CD4-positive, alpha-beta memory T cell (primary cell): ENCODE measurements at regions not wholly inside any gene's neighbourhood (a gene's known extent, or its start where the extent isn't known, plus 50 kb on each side); places are given as distances from the start of the nearest gene placed in this dataset.

Source experiments
- CTCF ChIA-PET: fragments of 350-600 bp; sonication (Branson Sonifier 250); formaldehyde crosslinking; loops from one replicate; lab custom pipeline; 2021; ENCODE audit warnings: inconsistent platforms; ENCODE audit not compliant: partially characterized antibody; lab: Charles Lee
- POLR2A ChIA-PET: fragments of 350-600 bp; sonication (Branson Sonifier 250); formaldehyde crosslinking; loops from one replicate; lab custom pipeline; 2021; ENCODE audit not compliant: partially characterized antibody; lab: Charles Lee
- DNase-seq, 5 donors: peaks; one replicate each; pipeline versions ENCODE4 v3.0.0 to v3.0.0-alpha.2; 2020 to 2022; ENCODE audit warnings: mixed read lengths in 1 of 5
- H3K27ac ChIP-seq: one replicate; pipeline ENCODE4 v1.7.0; 2013; ENCODE audit warnings: low read depth, low read length
- H3K27me3 ChIP-seq: 2 replicates; pipeline ENCODE4 v1.7.0; 2013; ENCODE audit warnings: mild to moderate bottlenecking, low read length, moderate library complexity; ENCODE audit not compliant: insufficient read depth
- H3K36me3 ChIP-seq: 2 replicates; pipeline ENCODE4 v1.7.0; 2013; ENCODE audit warnings: mild to moderate bottlenecking, low read length, moderate library complexity; ENCODE audit not compliant: insufficient read depth
- H3K4me1 ChIP-seq: 2 replicates; pipeline ENCODE4 v1.7.0; 2013; ENCODE audit warnings: mild to moderate bottlenecking, low read length, moderate library complexity; ENCODE audit not compliant: insufficient read depth
- H3K4me3 ChIP-seq, 2 donors: one replicate each; pipeline ENCODE4 v1.7.0; 2013; ENCODE audit warnings: low read length in 2 of 2, mild to moderate bottlenecking in 1 of 2
- H3K9me3 ChIP-seq, 2 donors: one replicate each; pipeline ENCODE4 v1.7.0; 2013; ENCODE audit warnings: low read length in 2 of 2, control low read depth in 1 of 2; ENCODE audit not compliant: control insufficient read depth in 1 of 2
- H3K27ac Mint-ChIP-seq, 7 donors: one replicate each; pipeline ENCODE4 v1.8.0; 2020 to 2021; ENCODE audit warnings: mixed read lengths in 7 of 7, mild to moderate bottlenecking in 6 of 7, inconsistent platforms in 3 of 7, moderate library complexity in 3 of 7
- H3K27me3 Mint-ChIP-seq, 2 donors: one replicate each; pipeline ENCODE4 v1.8.0; 2020 to 2021; ENCODE audit warnings: mixed read lengths in 2 of 2
- H3K36me3 Mint-ChIP-seq, 2 donors: one replicate each; pipeline ENCODE4 v1.8.0; 2020 to 2021; ENCODE audit warnings: mixed read lengths in 2 of 2, inconsistent platforms in 1 of 2, mild to moderate bottlenecking in 1 of 2
- H3K4me1 Mint-ChIP-seq, 4 donors: one replicate each; pipeline ENCODE4 v1.8.0; 2020 to 2021; ENCODE audit warnings: mixed read lengths in 4 of 4, mild to moderate bottlenecking in 1 of 4
- H3K4me3 Mint-ChIP-seq, 8 donors: one replicate each; pipeline ENCODE4 v1.8.0; 2020 to 2021; ENCODE audit warnings: mixed read lengths in 8 of 8, mild to moderate bottlenecking in 7 of 8, moderate library complexity in 6 of 8, inconsistent platforms in 3 of 8
- H3K9me3 Mint-ChIP-seq, 8 donors: one replicate each; pipeline ENCODE4 v1.8.0; 2020 to 2021; ENCODE audit warnings: mixed read lengths in 8 of 8, mild to moderate bottlenecking in 5 of 8, inconsistent platforms in 3 of 8, moderate library complexity in 1 of 8
- intact Hi-C: fragments of 100-400 bp; cut with micrococcal nuclease; formaldehyde crosslinking; loops from one replicate; pipeline ENCODE4 v1.15.1; 2023

- no peaks in the 10 kb centered on the region for H3K9me3 ChIP-seq
- Mint-ChIP-seq H3K27ac (no peak overlapping the region), H3K9me3 (peaks cover 0 to 3% (median 0%) of the 10 kb centered on the region in 8 donors), H3K27me3 (peaks cover 3% of the 10 kb centered on the region in 2 donors), H3K4me1 (peaks cover 5 to 22% (median 14%) of the 10 kb centered on the region in 4 donors), H3K36me3 (no peaks in the 10 kb centered on the region), H3K4me3 (no peak overlapping the region)
- intact Hi-C loops, result no loop called here
- H3K4me3 ChIP-seq, result no peak overlapping the region
- CTCF ChIA-PET, result no interaction called here
- H3K27me3 ChIP-seq, result no peaks in the 10 kb centered on the region
- H3K4me1 ChIP-seq, result peaks cover 14% of the 10 kb centered on the region
- POLR2A ChIA-PET, result no interaction called here
- no peak overlapping the region for H3K27ac ChIP-seq
- DNase-seq, result no peak
- no peaks in the 10 kb centered on the region for H3K36me3 ChIP-seq
Measured at GRCh38 chr13:94864474-94864873, 152.1 kb upstream of the SOX21 start.

- Histone ChIP-seq H3K4me1 (peaks cover 14% of the 10 kb centered on the region), H3K4me3 (peak overlapping the region; percentile 4 to 5), H3K9me3 (no peaks in the 10 kb centered on the region), H3K27ac (no peak overlapping the region), H3K36me3 (no peaks in the 10 kb centered on the region), H3K27me3 (no peaks in the 10 kb centered on the region)
- peaks cover 5 to 22% (median 14%) of the 10 kb centered on the region in 4 donors for H3K4me1 Mint-ChIP-seq
- H3K27me3 Mint-ChIP-seq, result peaks cover 0 to 2% of the 10 kb centered on the region in 2 donors
- CTCF ChIA-PET, result no interaction called here
- POLR2A ChIA-PET, result no interaction called here
- intact Hi-C loops, result no loop called here
- no peaks in the 10 kb centered on the region for H3K36me3 Mint-ChIP-seq
- H3K9me3 Mint-ChIP-seq, result no peaks in the 10 kb centered on the region
- H3K27ac Mint-ChIP-seq, result peak overlapping the region in 6 of 7 donors; percentile 24 to 91 (median 80)
- peak overlapping the region; percentile 70 to 92 (median 89) for H3K4me3 Mint-ChIP-seq
- peak in 3 of 5 donors; percentile 6 to 23 (median 7) for DNase-seq
Measured at GRCh38 chr13:94860981-94861407, 148.6 kb upstream of the SOX21 start.

GRCh38 chr13:94859811-94860210 lies 147.5 kb upstream of the SOX21 start:
- no peaks in the 10 kb centered on the region for H3K9me3 Mint-ChIP-seq
- peaks cover 0 to 2% of the 10 kb centered on the region in 2 donors for H3K27me3 Mint-ChIP-seq
- H3K4me3 Mint-ChIP-seq, result peak overlapping the region in 5 of 8 donors; percentile 6 to 92 (median 87)
- H3K36me3 Mint-ChIP-seq, result no peaks in the 10 kb centered on the region
- no peak for DNase-seq
- peaks cover 14% of the 10 kb centered on the region for H3K4me1 ChIP-seq
- ChIA-PET POLR2A (no interaction called here), CTCF (no interaction called here)
- H3K27ac Mint-ChIP-seq, result no peak overlapping the region
- no peak overlapping the region for H3K27ac ChIP-seq
- H3K4me3 ChIP-seq, result no peak overlapping the region
- H3K36me3 ChIP-seq, result no peaks in the 10 kb centered on the region
- H3K9me3 ChIP-seq, result no peaks in the 10 kb centered on the region
- intact Hi-C loops, result no loop called here
- no peaks in the 10 kb centered on the region for H3K27me3 ChIP-seq
- peaks cover 5 to 22% (median 14%) of the 10 kb centered on the region in 4 donors for H3K4me1 Mint-ChIP-seq

- no peaks in the 10 kb centered on the region for H3K36me3 Mint-ChIP-seq
Measured at GRCh38 chr13:94859278-94859691, 146.9 kb upstream of the SOX21 start.

GRCh38 chr13:94858856-94859255 lies 146.5 kb upstream of the SOX21 start:
- Mint-ChIP-seq H3K4me1 (peaks cover 5 to 22% (median 14%) of the 10 kb centered on the region in 4 donors), H3K9me3 (no peaks in the 10 kb centered on the region), H3K27me3 (peaks cover 0 to 2% of the 10 kb centered on the region in 2 donors), H3K36me3 (no peaks in the 10 kb centered on the region), H3K27ac (no peak overlapping the region), H3K4me3 (peak overlapping the region in 1 of 8 donors; percentile 20)
- H3K27me3 ChIP-seq, result no peaks in the 10 kb centered on the region
- no peaks in the 10 kb centered on the region for H3K9me3 ChIP-seq
- ChIA-PET POLR2A (no interaction called here), CTCF (no interaction called here)
- DNase-seq, result no peak
- no peak overlapping the region for H3K4me3 ChIP-seq
- intact Hi-C loops, result no loop called here
- H3K4me1 ChIP-seq, result peaks cover 14% of the 10 kb centered on the region
- H3K36me3 ChIP-seq, result no peaks in the 10 kb centered on the region
- no peak overlapping the region for H3K27ac ChIP-seq

More at GRCh38 chr13:94859278-94859691, 146.9 kb upstream of the SOX21 start:
- Histone ChIP-seq H3K36me3 (no peaks in the 10 kb centered on the region), H3K9me3 (no peaks in the 10 kb centered on the region), H3K4me3 (no peak overlapping the region), H3K27me3 (no peaks in the 10 kb centered on the region), H3K27ac (no peak overlapping the region), H3K4me1 (peaks cover 14% of the 10 kb centered on the region)
- peaks cover 5 to 22% (median 14%) of the 10 kb centered on the region in 4 donors for H3K4me1 Mint-ChIP-seq
- no peaks in the 10 kb centered on the region for H3K9me3 Mint-ChIP-seq
- H3K27me3 Mint-ChIP-seq, result peaks cover 0 to 2% of the 10 kb centered on the region in 2 donors
- CTCF ChIA-PET, result no interaction called here
- POLR2A ChIA-PET, result no interaction called here
- H3K4me3 Mint-ChIP-seq, result peak overlapping the region in 1 of 8 donors; percentile 20
- H3K27ac Mint-ChIP-seq, result no peak overlapping the region
- DNase-seq, result no peak
- intact Hi-C loops, result no loop called here

GRCh38 chr13:94854688-94855087 lies 142.3 kb upstream of the SOX21 start:
- H3K27ac Mint-ChIP-seq, result no peak overlapping the region
- no peak for DNase-seq
- intact Hi-C loops, result no loop called here

GRCh38 chr13:94851576-94851975 lies 139.2 kb upstream of the SOX21 start:
- DNase-seq, result no peak
- no peak overlapping the region for H3K4me3 ChIP-seq
- ChIA-PET CTCF (no interaction called here), POLR2A (no interaction called here)
- H3K9me3 ChIP-seq, result no peaks in the 10 kb centered on the region
- H3K27me3 ChIP-seq, result no peaks in the 10 kb centered on the region
- H3K27ac ChIP-seq, result no peak overlapping the region
- Mint-ChIP-seq H3K9me3 (peaks cover 0 to 3% (median 0%) of the 10 kb centered on the region in 8 donors), H3K27me3 (peaks cover 0 to 6% of the 10 kb centered on the region in 2 donors), H3K4me1 (no peaks in the 10 kb centered on the region), H3K36me3 (no peaks in the 10 kb centered on the region), H3K4me3 (no peak overlapping the region), H3K27ac (no peak overlapping the region)
- intact Hi-C loops, result no loop called here
- H3K36me3 ChIP-seq, result no peaks in the 10 kb centered on the region
- H3K4me1 ChIP-seq, result no peaks in the 10 kb centered on the region

More at GRCh38 chr13:94854688-94855087, 142.3 kb upstream of the SOX21 start:
- Mint-ChIP-seq H3K4me1 (no peaks in the 10 kb centered on the region), H3K27me3 (peaks cover 0 to 6% of the 10 kb centered on the region in 2 donors), H3K36me3 (no peaks in the 10 kb centered on the region), H3K4me3 (no peak overlapping the region), H3K9me3 (peaks cover 0 to 3% (median 0%) of the 10 kb centered on the region in 8 donors)
- Histone ChIP-seq H3K36me3 (no peaks in the 10 kb centered on the region), H3K4me3 (peak overlapping the region in 1 of 2 donors; percentile 2), H3K4me1 (no peaks in the 10 kb centered on the region), H3K27me3 (no peaks in the 10 kb centered on the region), H3K27ac (no peak overlapping the region), H3K9me3 (no peaks in the 10 kb centered on the region)
- ChIA-PET CTCF (no interaction called here), POLR2A (no interaction called here)
